K562 (cell line): ENCODE measurements at regions not wholly inside any gene's neighbourhood (a gene's known extent, or its start where the extent isn't known, plus 50 kb on each side); places are given as distances from the start of the nearest gene placed in this dataset.
A peak's percentile ranks its signal among the peaks of the same experiment; 100 is the strongest.

Experiments used
- ATAC-seq: fragments of 200-7000 bp; cut with Tn5 transposase; 3 replicates; pipeline ENCODE4 v1.9.1; 2020; ENCODE audit warnings: moderate library complexity
- BruUV-seq: library from RNA; stranded (reverse); fragments of 400-500 nt; replicated peaks from 2 replicates; lab custom pipeline; 2021; lab: Mats Ljungman, UMichigan
- CTCF ChIA-PET: fragments of 300-600 bp; formaldehyde crosslinking; extraction: SDS; loops from one replicate; lab custom pipeline; 2021; ENCODE audit warnings: low intra/inter-chr PET ratio; lab: Yijun Ruan, JAX
- POLR2A ChIA-PET: fragments of 300-600, 350-650 bp; sonication (Branson Sonifier 250); formaldehyde crosslinking; extraction: SDS; loops from one replicate; lab custom pipeline; 2021; ENCODE audit warnings: antibody characterized with exemption, inconsistent platforms; lab: Yijun Ruan, JAX
- DNase-seq, 4 experiments: peaks; one replicate each; pipeline versions ENCODE4 v3.0.0 to v3.0.0-alpha.2; 2011 to 2018; ENCODE audit warnings: low spot score in 3 of 4, mixed read lengths in 3 of 4; ENCODE audit errors: extremely low read depth in 1 of 4
- FAIRE-seq: peaks from 2 replicates; lab custom pipeline; 2011; peaks lifted over from hg19 to GRCh38; lab: Jason Lieb, UNC
- H2AFZ ChIP-seq: 2 replicates; pipeline ENCODE4 v1.6.0; 2011; ENCODE audit warnings: low read depth, low read length, control low read depth, inconsistent platforms
- H3K27ac ChIP-seq: fragments of 200-600 bp; 3 replicates; pipeline ENCODE4 v1.8.0; 2011; ENCODE audit warnings: low read depth, mild to moderate bottlenecking, control low read depth, inconsistent platforms, low read length, moderate library complexity, mixed read lengths; ENCODE audit errors: extremely low read depth
- H3K27me3 ChIP-seq, 2 experiments: fragments of 300-600 bp in 1 of 2; 2 replicates in 1 of 2; 3 replicates in 1 of 2; pipeline versions ENCODE4 v1.6.0 to v1.8.0; 2011; ENCODE audit warnings: inconsistent platforms in 2 of 2, low read length in 2 of 2, mild to moderate bottlenecking in 1 of 2, mixed read lengths in 1 of 2, moderate library complexity in 1 of 2; ENCODE audit not compliant: control insufficient read depth in 2 of 2, insufficient read depth in 2 of 2
- H3K36me3 ChIP-seq: fragments of 300-600 bp; 3 replicates; pipeline ENCODE4 v1.8.0; 2011; ENCODE audit warnings: mild to moderate bottlenecking, low read length, inconsistent platforms; ENCODE audit not compliant: control insufficient read depth, insufficient read depth
- H3K4me1 ChIP-seq, 2 experiments: fragments of 200-600 bp in 1 of 2; replicated peaks in 1 of 2; 2 replicates in 1 of 2; 3 replicates in 1 of 2; pipeline versions ENCODE4 v1.5.1 to v1.8.0; 2011; ENCODE audit warnings: inconsistent platforms in 2 of 2, low read length in 2 of 2, mild to moderate bottlenecking in 1 of 2, mixed read lengths in 1 of 2, moderate library complexity in 1 of 2; ENCODE audit not compliant: control insufficient read depth in 2 of 2, insufficient read depth in 2 of 2
- H3K4me2 ChIP-seq: 2 replicates; pipeline ENCODE4 v1.6.1; 2011; ENCODE audit warnings: low read length, control low read depth, inconsistent platforms, mixed read lengths; ENCODE audit not compliant: insufficient read depth
- H3K4me3 ChIP-seq: fragments of 200-600 bp; sonication (generic), shearing (Covaris generic); 2 replicates; pipeline ENCODE4 v1.5.1; 2016; ENCODE audit warnings: control low read depth, inconsistent platforms
- H3K79me2 ChIP-seq: fragments of 200-600 bp; 3 replicates; pipeline ENCODE4 v1.8.0; 2011; ENCODE audit warnings: low read length, inconsistent platforms; ENCODE audit not compliant: control insufficient read depth, insufficient read depth
- H3K9ac ChIP-seq, 2 experiments: 2 replicates each; pipeline versions ENCODE4 v1.6.0 to v1.6.1; 2011; ENCODE audit warnings: low read depth in 2 of 2, low read length in 2 of 2, control low read depth in 1 of 2, inconsistent platforms in 1 of 2, mild to moderate bottlenecking in 1 of 2, mixed read lengths in 1 of 2; ENCODE audit not compliant: insufficient read depth in 1 of 2
- H3K9me1 ChIP-seq: one replicate; pipeline ENCODE4 v1.6.0; 2011; ENCODE audit warnings: inconsistent platforms, mild to moderate bottlenecking, low read length, moderate library complexity; ENCODE audit not compliant: control insufficient read depth, insufficient read depth
- H3K9me3 ChIP-seq: replicated peaks from 2 replicates; pipeline ENCODE4 v1.5.1; 2011; ENCODE audit warnings: low read depth, low read length, inconsistent platforms; ENCODE audit not compliant: control insufficient read depth, insufficient read depth
- H4K20me1 ChIP-seq: replicated peaks from 2 replicates; pipeline ENCODE4 v1.6.1; 2011; ENCODE audit warnings: low read length, inconsistent platforms, mixed read lengths; ENCODE audit not compliant: control insufficient read depth, insufficient read depth
- BRCA1 ChIP-seq, 2 experiments: fragments of 450-650 bp in 1 of 2; sonication (generic) in 1 of 2; formaldehyde crosslinking in 1 of 2; IDR thresholded peaks; 2 replicates each; pipeline versions ENCODE4 v1.5.0 to v1.6.1; 2017 to 2020; ENCODE audit warnings: mild to moderate bottlenecking in 1 of 2, missing genetic modification reagents in 1 of 2
- CREB1 ChIP-seq, 2 experiments: sonication (generic) in 1 of 2; formaldehyde crosslinking in 1 of 2; IDR thresholded peaks; 2 replicates each; pipeline versions ENCODE4 v1.6.1 to v1.8.0; 2012 to 2022; ENCODE audit warnings: inconsistent platforms in 1 of 2, mild to moderate bottlenecking in 1 of 2, missing genetic modification reagents in 1 of 2, moderate library complexity in 1 of 2
- EHMT2 ChIP-seq: fragments of 450-650 bp; IDR thresholded peaks from 2 replicates; pipeline ENCODE4 v1.6.1; 2018; ENCODE audit warnings: antibody characterized with exemption
- GABPA ChIP-seq: fragments of 200-800 bp; sonication (Bioruptor generic); conservative IDR thresholded peaks from 2 replicates; pipeline ENCODE4 v1.6.1; 2016; ENCODE audit warnings: low read depth, missing genetic modification characterization, missing compliant biosample characterization
- GATA2 ChIP-seq: sonication (generic); formaldehyde crosslinking; IDR thresholded peaks from 2 replicates; pipeline ENCODE4 v1.4.0; 2020; ENCODE audit warnings: mild to moderate bottlenecking, missing genetic modification reagents
- HSF4 ChIP-seq: fragments of 250-450 bp; sonication (Bioruptor Pico); IDR thresholded peaks from 2 replicates; pipeline ENCODE4 v2.1.2; 2022; ENCODE audit warnings: mild to moderate bottlenecking, moderate library complexity, borderline replicate concordance
- NFATC3 ChIP-seq: fragments of 450-650 bp; IDR thresholded peaks from 2 replicates; pipeline ENCODE4 v1.6.1; 2017; ENCODE audit warnings: mild to moderate bottlenecking
- NR2C1 ChIP-seq, 2 experiments: fragments of 450-650 bp; IDR thresholded peaks; 2 replicates each; pipeline ENCODE4 v1.6.1; 2017; ENCODE audit warnings: mild to moderate bottlenecking in 2 of 2, antibody characterized with exemption in 1 of 2, inconsistent platforms in 1 of 2, missing compliant biosample characterization in 1 of 2, missing genetic modification characterization in 1 of 2
- PURB ChIP-seq: sonication (generic); formaldehyde crosslinking; IDR thresholded peaks from 2 replicates; pipeline ENCODE4 v1.9.0; 2021; ENCODE audit warnings: low read depth, mild to moderate bottlenecking, missing genetic modification reagents
- RAD51 ChIP-seq: fragments of 450-650 bp; IDR thresholded peaks from 2 replicates; pipeline ENCODE4 v1.7.1; 2016; ENCODE audit warnings: low read depth, mild to moderate bottlenecking, borderline replicate concordance
- RNF2 ChIP-seq: sonication (generic); IDR thresholded peaks from 2 replicates; pipeline ENCODE4 v1.6.1; 2016
- SFPQ ChIP-seq: fragments of 200-400 bp; formaldehyde crosslinking; IDR thresholded peaks from 2 replicates; pipeline ENCODE4 v1.6.1; 2017; ENCODE audit warnings: mild to moderate bottlenecking, low read depth, low read length, moderate library complexity
- TGIF2 ChIP-seq: sonication (generic); formaldehyde crosslinking; IDR thresholded peaks from 2 replicates; pipeline ENCODE4 v1.8.1; 2022; ENCODE audit warnings: mild to moderate bottlenecking, missing genetic modification reagents, moderate library complexity
- TOE1 ChIP-seq, 2 experiments: fragments of 450-650 bp in 1 of 2; sonication (generic) in 1 of 2; formaldehyde crosslinking in 1 of 2; IDR thresholded peaks; 2 replicates each; pipeline versions ENCODE4 v1.7.1 to v1.8.0; 2016 to 2022; ENCODE audit warnings: borderline replicate concordance in 2 of 2, mild to moderate bottlenecking in 2 of 2, antibody characterized with exemption in 1 of 2, inconsistent platforms in 1 of 2, low read depth in 1 of 2, missing genetic modification reagents in 1 of 2, moderate library complexity in 1 of 2
- ZNF280A ChIP-seq: fragments of 450-650 bp; IDR thresholded peaks from 2 replicates; pipeline ENCODE4 v1.6.1; 2018; ENCODE audit warnings: mild to moderate bottlenecking, low read depth; ENCODE audit not compliant: partially characterized antibody
- ZNF551 ChIP-seq: fragments of 250-450 bp; sonication (Bioruptor Pico); IDR thresholded peaks from 2 replicates; pipeline ENCODE4 v1.5.0; 2021; ENCODE audit warnings: mild to moderate bottlenecking, moderate library complexity
- ZNF766 ChIP-seq: fragments of 200-800 bp; sonication (Bioruptor generic); conservative IDR thresholded peaks from 2 replicates; pipeline ENCODE4 v1.6.1; 2016; ENCODE audit warnings: missing genetic modification characterization, missing compliant biosample characterization
- WGBS: fragments of 100-300 bp; shearing (Covaris generic); methylation state at CpG from one replicate; pipeline ENCODE4 v1.1.6; 2016; ENCODE audit warnings: low coverage, mixed read lengths; ENCODE audit not compliant: insufficient coverage; ENCODE audit errors: missing lambda C conversion rate; 5-methylcytosine and 5-hydroxymethylcytosine counted together
- in situ Hi-C: fragments of 300-500 bp; cut with MboI; formaldehyde crosslinking; loops from 4 replicates; pipeline ENCODE4 v1.15.0; 2018; ENCODE audit warnings: inconsistent platforms, mixed read lengths
- intact Hi-C: fragments of 100-400 bp; cut with micrococcal nuclease; formaldehyde crosslinking; loops from 2 replicates; pipeline ENCODE4 v1.14.2; 2022

GRCh38 chr6:19986691-19987438, 149.7 kb downstream of the ID4 start (continued):
- TF ChIP-seq RNF2, result no peak

- FAIRE-seq, result no peak
- in situ Hi-C loops (no loop called here), intact Hi-C loops (no loop called here)
- 0% methylated on average over 3 of the region's 3 CpGs for WGBS
- DNase-seq, result peak in 2 of 4 experiments; percentile 23 to 34
- peaks cover 8 to 11% of the 10 kb centered on the region in 2 experiments; a peak in 4 of 5 replicates for H3K27me3 ChIP-seq
- POLR2A ChIA-PET, result no interaction called here
- H3K4me1 ChIP-seq, result no peaks in the 10 kb centered on the region; a peak in 1 of 5 replicates
- H3K4me2 ChIP-seq, result no peak overlapping the region
- H2AFZ ChIP-seq, result no peak overlapping the region
- H3K9me3 ChIP-seq, result no peaks in the 10 kb centered on the region
- CTCF ChIA-PET, result no interaction called here
- no peaks in the 10 kb centered on the region for H3K9me1 ChIP-seq
- H3K79me2 ChIP-seq, result no peaks in the 10 kb centered on the region
- H4K20me1 ChIP-seq, result no peaks in the 10 kb centered on the region
- peak; percentile 71 for ATAC-seq
- H3K36me3 ChIP-seq, result no peaks in the 10 kb centered on the region
- no TSS peak for BruUV-seq
- no peak overlapping the region for H3K4me3 ChIP-seq
- no peak overlapping the region for H3K27ac ChIP-seq
- no peak overlapping the region for H3K9ac ChIP-seq
- no peak for TF ChIP-seq GABPA
- TF ChIP-seq GATA2 (CRISPR knock-in tag), result no peak
- no peak for TF ChIP-seq NR2C1 (IDR thresholded peaks at IDR 0.05)
- TF ChIP-seq NR2C1 (tag; IDR thresholded peaks at IDR 0.05), result no peak
- TF ChIP-seq CREB1 (IDR thresholded peaks at IDR 0.05), result no peak
- no peak for TF ChIP-seq CREB1 (CRISPR knock-in tag; IDR thresholded peaks at IDR 0.05)
- no peak for TF ChIP-seq TGIF2 (CRISPR knock-in tag)
- no peak for TF ChIP-seq NFATC3
- no peak for TF ChIP-seq PURB (CRISPR knock-in tag)
- TF ChIP-seq SFPQ, result no peak
- no peak for TF ChIP-seq TOE1 (IDR thresholded peaks at IDR 0.05; ENCODE audit: borderline replicate concordance)
- no peak for TF ChIP-seq TOE1 (CRISPR knock-in tag; IDR thresholded peaks at IDR 0.05; ENCODE audit: borderline replicate concordance, low read depth)
- no peak for TF ChIP-seq HSF4 (CRISPR knock-in tag)
- no peak for TF ChIP-seq BRCA1 (IDR thresholded peaks at IDR 0.05)
- TF ChIP-seq BRCA1 (CRISPR knock-in tag; IDR thresholded peaks at IDR 0.05), result no peak
- peak; percentile 95 for TF ChIP-seq EHMT2
- no peak for TF ChIP-seq ZNF551
- TF ChIP-seq ZNF766 (CRISPR knock-in tag), result 0 out of 2 replicates have a peak, but pooled peaks have one; percentile 32
- TF ChIP-seq RAD51, result no peak
- no peak for TF ChIP-seq ZNF280A
Measured at GRCh38 chr6:19988555-19988954, 151.4 kb downstream of the ID4 start.
